Neuron (in vitro differentiated cells): ENCODE measurements at regions not wholly inside any gene's neighbourhood (a gene's known extent, or its start where the extent isn't known, plus 50 kb on each side); places are given as distances from the start of the nearest gene placed in this dataset.

Source experiments
- H2AFZ ChIP-seq: one replicate; pipeline ENCODE4 v1.6.1; 2013; ENCODE audit warnings: low read depth, mild to moderate bottlenecking, inconsistent platforms, low read length, moderate library complexity
- H3K27me3 ChIP-seq: one replicate; pipeline ENCODE4 v1.6.1; 2013; ENCODE audit warnings: low read length; ENCODE audit not compliant: insufficient read depth
- H3K36me3 ChIP-seq: one replicate; pipeline ENCODE4 v1.6.1; 2013; ENCODE audit warnings: low read length; ENCODE audit not compliant: insufficient read depth
- H3K4me1 ChIP-seq: one replicate; pipeline ENCODE4 v1.6.1; 2013; ENCODE audit warnings: low read length; ENCODE audit not compliant: insufficient read depth
- H3K4me3 ChIP-seq: 2 replicates; pipeline ENCODE4 v1.5.1; 2013; ENCODE audit warnings: mild to moderate bottlenecking, low read length, moderate library complexity
- H3K9me3 ChIP-seq: one replicate; pipeline ENCODE4 v1.6.1; 2013; ENCODE audit warnings: low read length

- Histone ChIP-seq H2AFZ (no peak overlapping the region), H3K36me3 (no peaks in the 10 kb centered on the region), H3K27me3 (no peaks in the 10 kb centered on the region), H3K9me3 (peaks cover 4% of the 10 kb centered on the region), H3K4me3 (no peak overlapping the region), H3K4me1 (peaks cover 13% of the 10 kb centered on the region)
These were observed 398.3 kb upstream of the POU3F1 start for GRCh38 chr1:38444770-38445442.

DNA sequence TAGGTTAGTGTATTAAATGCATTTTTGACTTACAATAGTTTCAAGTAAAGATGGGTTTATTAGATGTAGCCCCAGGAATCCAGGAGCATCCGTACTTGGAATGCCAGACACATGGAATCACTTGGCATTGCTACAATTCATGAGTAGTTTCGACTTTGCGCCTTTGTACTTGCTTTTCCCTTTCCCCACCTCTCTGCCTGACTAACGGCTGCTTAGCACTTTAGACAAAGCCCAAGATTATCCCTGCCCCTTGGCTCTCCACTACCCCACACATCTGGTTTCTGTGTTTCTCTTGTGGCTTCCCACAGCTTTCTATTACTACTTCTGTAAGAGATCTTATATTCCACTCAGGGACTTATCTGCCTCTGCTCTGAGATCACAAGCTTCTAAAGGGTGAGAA is 397.7 kb upstream of the POU3F1 start:
- Histone ChIP-seq H3K9me3 (peaks cover 4% of the 10 kb centered on the region), H3K36me3 (no peaks in the 10 kb centered on the region), H3K4me3 (no peak overlapping the region), H2AFZ (no peak overlapping the region), H3K27me3 (no peaks in the 10 kb centered on the region), H3K4me1 (peaks cover 13% of the 10 kb centered on the region)

DNA sequence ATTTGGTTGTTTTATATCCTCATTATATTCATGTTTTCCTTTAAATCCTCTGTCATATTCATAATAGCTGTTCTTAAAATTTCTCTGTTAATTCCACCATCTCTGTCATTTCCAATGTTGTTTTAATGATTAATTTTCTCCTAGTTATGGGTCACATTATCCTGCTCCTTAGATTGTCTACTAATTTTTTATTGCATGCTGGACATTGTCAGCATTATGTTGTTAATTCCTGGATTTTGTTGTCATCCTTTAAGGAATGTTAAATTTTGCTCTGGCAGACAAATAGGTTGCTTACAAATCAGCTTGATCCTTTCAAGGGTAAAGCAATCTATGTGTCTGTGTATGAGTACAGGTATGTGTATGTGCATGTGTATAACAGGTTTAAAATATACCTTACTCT is 393.8 kb upstream of the POU3F1 start:
- Histone ChIP-seq H3K4me1 (peaks cover 9% of the 10 kb centered on the region), H3K9me3 (peaks cover 4% of the 10 kb centered on the region), H3K4me3 (no peak overlapping the region), H3K36me3 (no peaks in the 10 kb centered on the region), H2AFZ (no peak overlapping the region), H3K27me3 (no peaks in the 10 kb centered on the region)

DNA sequence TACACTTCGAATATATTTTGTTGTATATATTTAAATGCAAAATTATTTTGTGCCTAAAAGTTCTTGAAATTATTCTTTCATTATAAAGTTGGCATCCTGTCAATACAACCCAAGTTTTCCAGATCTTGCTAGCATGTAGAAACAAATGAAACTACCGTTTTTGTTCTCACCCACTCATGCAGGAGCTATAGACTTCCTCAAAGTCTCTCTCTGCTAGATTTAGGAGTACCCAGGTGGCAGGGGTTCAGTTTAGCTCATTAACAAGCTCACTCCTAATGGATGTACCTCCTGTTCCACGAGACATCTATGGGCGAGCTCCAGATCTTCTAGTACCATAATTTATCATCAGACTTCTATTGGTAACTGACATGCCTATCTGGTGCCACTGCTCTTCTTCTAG is 390.2 kb upstream of the POU3F1 start:
- Histone ChIP-seq H3K36me3 (no peaks in the 10 kb centered on the region), H2AFZ (no peak overlapping the region), H3K4me3 (no peak overlapping the region), H3K9me3 (peaks cover 2% of the 10 kb centered on the region), H3K27me3 (no peaks in the 10 kb centered on the region), H3K4me1 (peaks cover 3% of the 10 kb centered on the region)

DNA sequence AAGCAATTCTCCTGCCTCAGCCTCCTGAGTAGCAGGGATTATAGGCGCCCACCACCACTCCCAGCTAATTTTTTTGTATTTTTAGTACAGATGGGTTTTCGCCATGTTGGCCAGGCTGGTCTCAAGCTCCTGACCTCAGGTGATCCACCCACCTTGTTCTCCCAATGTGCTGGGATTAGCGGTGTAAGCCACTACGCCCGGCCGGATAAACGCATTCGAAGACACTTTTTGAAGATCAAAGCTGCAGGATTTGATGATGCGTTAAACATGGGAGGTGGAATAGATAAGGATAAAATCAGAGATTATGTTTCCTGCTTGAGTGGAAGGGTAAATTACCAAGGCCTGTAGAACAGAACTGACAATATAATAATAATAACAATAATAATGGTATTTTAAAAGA is 389.4 kb upstream of the POU3F1 start:
- no peak overlapping the region for H3K4me3 ChIP-seq
- peaks cover 3% of the 10 kb centered on the region for H3K4me1 ChIP-seq
- H3K9me3 ChIP-seq: no peaks in the 10 kb centered on the region
- H2AFZ ChIP-seq: no peak overlapping the region
- no peaks in the 10 kb centered on the region for H3K36me3 ChIP-seq
- H3K27me3 ChIP-seq: no peaks in the 10 kb centered on the region

- H3K4me3 ChIP-seq: no peak overlapping the region
- H2AFZ ChIP-seq: no peak overlapping the region
- H3K27me3 ChIP-seq: no peaks in the 10 kb centered on the region
- H3K36me3 ChIP-seq: no peaks in the 10 kb centered on the region
- H3K9me3 ChIP-seq: no peaks in the 10 kb centered on the region
- H3K4me1 ChIP-seq: peaks cover 3% of the 10 kb centered on the region
These were observed 386.6 kb upstream of the POU3F1 start for GRCh38 chr1:38433084-38433722.

DNA sequence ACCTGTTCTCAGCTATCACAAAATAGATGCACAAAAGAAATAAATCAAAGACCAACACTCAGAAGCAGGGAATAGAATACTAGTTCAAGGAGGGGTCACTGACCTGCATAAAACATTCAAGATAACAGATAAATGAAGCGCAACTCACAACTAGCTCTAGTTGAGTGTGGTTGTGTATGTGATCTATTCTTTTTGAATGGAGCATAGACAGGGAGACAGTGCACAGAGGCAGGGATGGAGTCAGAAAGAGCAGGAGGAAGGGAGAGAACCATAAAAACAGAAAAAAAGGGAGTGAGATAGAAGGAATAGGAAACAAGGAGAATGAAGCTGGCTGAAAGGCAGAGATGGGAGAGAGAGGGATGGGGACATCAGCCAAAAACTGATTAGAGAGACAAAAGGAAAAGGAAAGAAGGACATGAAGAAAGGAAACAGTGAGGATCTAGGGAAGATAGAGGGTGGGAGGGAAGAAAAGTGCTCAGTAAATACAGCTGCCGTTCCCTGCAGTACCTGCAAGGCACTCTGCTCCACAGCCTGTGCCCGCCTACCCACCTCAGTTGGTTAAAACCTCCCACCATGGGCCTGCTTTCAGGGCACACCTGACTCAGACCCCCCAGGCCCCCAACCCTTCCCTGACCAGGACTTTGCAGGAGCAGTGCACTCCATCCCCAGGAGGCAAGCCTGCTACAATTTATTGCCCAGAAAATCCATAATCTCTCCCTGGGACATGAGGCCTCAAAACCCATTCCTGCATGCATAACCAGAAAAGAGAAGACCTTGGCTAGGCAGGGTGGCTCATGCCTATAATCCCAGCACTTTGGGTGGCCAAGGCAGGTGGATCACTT is 385.2 kb upstream of the POU3F1 start:
- no peaks in the 10 kb centered on the region for H3K36me3 ChIP-seq
- no peaks in the 10 kb centered on the region for H3K27me3 ChIP-seq
- no peak overlapping the region for H3K4me3 ChIP-seq
- peaks cover 3% of the 10 kb centered on the region for H3K4me1 ChIP-seq
- H2AFZ ChIP-seq: no peak overlapping the region
- H3K9me3 ChIP-seq: no peaks in the 10 kb centered on the region

- Histone ChIP-seq H3K4me3 (no peak overlapping the region), H3K27me3 (no peaks in the 10 kb centered on the region), H2AFZ (no peak overlapping the region), H3K9me3 (no peaks in the 10 kb centered on the region), H3K36me3 (no peaks in the 10 kb centered on the region), H3K4me1 (peaks cover 3% of the 10 kb centered on the region)
These were observed 384.4 kb upstream of the POU3F1 start for GRCh38 chr1:38430949-38431348.

- Histone ChIP-seq H3K36me3 (no peaks in the 10 kb centered on the region), H3K4me3 (no peak overlapping the region), H3K4me1 (no peaks in the 10 kb centered on the region), H2AFZ (no peak overlapping the region), H3K9me3 (no peaks in the 10 kb centered on the region), H3K27me3 (no peaks in the 10 kb centered on the region)
These were observed 378.1 kb upstream of the POU3F1 start for GRCh38 chr1:38424677-38425076.

DNA sequence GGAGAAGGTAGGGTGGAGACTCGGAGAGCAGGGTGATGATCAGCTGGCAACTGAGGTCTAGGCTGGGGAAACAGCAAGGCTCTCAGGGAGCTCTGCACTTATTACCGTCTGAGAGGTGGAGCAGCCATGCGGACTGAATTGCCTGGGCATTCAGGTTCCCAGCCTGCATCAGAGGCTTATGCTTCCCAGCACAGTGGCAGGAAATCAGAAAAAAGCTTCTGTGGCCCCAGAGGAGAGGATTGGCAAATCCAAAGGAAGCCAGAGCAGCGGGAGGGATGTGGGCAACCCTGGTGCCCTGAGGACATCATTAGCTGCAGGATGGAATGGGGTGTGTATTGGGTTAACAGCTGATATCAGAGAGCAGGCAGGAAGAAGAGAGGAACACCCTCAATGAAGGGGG is 374.1 kb upstream of the POU3F1 start:
- H3K9me3 ChIP-seq: no peaks in the 10 kb centered on the region

DNA sequence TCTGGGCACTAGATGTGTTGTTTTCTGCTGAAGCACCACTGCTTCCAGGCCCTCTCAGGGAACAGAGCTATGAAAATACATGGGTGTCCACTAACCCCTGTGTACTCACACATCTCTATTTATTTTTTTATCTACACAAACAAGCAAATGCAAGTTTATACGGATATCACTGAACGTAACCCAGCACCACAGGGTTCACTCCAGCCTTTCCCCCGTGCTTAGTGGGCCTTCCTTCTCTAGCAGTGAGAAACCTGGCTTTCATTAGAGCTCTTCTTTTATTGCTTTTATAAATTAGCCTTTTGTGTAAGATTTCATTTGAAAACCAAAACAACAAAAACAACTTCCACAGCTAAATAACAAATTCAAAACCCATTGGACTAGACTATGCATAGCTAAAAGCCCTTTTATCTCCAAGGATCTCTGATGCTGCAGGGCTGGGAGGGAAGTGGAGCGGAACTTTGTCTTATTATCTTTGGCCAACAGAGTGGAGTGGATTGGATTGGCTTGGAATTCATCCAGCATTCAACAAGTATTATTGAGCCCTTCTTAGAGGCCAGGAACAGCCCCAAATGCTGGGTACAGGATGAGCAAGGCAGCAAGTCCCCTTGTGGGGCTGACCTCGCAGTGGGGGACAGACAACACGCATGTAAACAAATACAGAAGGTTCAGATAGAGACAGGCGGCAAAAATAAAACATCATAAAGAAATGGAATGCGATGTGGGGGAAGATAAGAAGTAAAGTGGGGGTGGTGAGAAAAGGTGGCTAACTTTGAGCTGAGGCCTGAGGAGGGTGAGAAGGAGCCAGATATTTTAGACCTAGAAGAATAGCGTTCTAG is 371.8 kb upstream of the POU3F1 start:
- Histone ChIP-seq H3K4me1 (peaks cover 10% of the 10 kb centered on the region), H3K36me3 (no peaks in the 10 kb centered on the region), H3K9me3 (peaks cover 2% of the 10 kb centered on the region), H2AFZ (no peak overlapping the region), H3K4me3 (no peak overlapping the region), H3K27me3 (no peaks in the 10 kb centered on the region)

More for the DNA sequence above, 374.1 kb upstream of the POU3F1 start:
- H3K4me1 ChIP-seq: peaks cover 10% of the 10 kb centered on the region
- H3K4me3 ChIP-seq: no peak overlapping the region
- H3K27me3 ChIP-seq: no peaks in the 10 kb centered on the region
- H3K36me3 ChIP-seq: no peaks in the 10 kb centered on the region
- no peak overlapping the region for H2AFZ ChIP-seq

GRCh38 chr1:38403667-38404066 is 357.1 kb upstream of the POU3F1 start:
- no peak overlapping the region for H3K4me3 ChIP-seq

More at GRCh38 chr1:38403667-38404066, 357.1 kb upstream of the POU3F1 start:
- H2AFZ ChIP-seq: no peak overlapping the region
- no peaks in the 10 kb centered on the region for H3K4me1 ChIP-seq
- peaks cover 3% of the 10 kb centered on the region for H3K9me3 ChIP-seq
- no peaks in the 10 kb centered on the region for H3K36me3 ChIP-seq
- H3K27me3 ChIP-seq: no peaks in the 10 kb centered on the region
